HepG2 (cell line): ENCODE measurements at regions not wholly inside any gene's neighbourhood (a gene's known extent, or its start where the extent isn't known, plus 50 kb on each side); places are given as distances from the start of the nearest gene placed in this dataset.

Experiments used
- DR1 ChIP-seq: sonication (generic); formaldehyde crosslinking; IDR thresholded peaks from 2 replicates; pipeline ENCODE4 v1.8.0; 2021; ENCODE audit warnings: mild to moderate bottlenecking, missing genetic modification reagents, inconsistent platforms
- GTF3A ChIP-seq: sonication (generic); formaldehyde crosslinking; conservative IDR thresholded peaks from 2 replicates; pipeline ENCODE4 v1.4.0; 2020; ENCODE audit warnings: mild to moderate bottlenecking, missing genetic modification reagents
- NCOR1 ChIP-seq: fragments of 200-600 bp; sonication (generic); IDR thresholded peaks from 2 replicates; pipeline ENCODE4 v1.7.0; 2017; ENCODE audit warnings: antibody characterized with exemption, low read length, borderline replicate concordance
- TF ChIP-seq, protein P1 (sequence below): sonication (generic); formaldehyde crosslinking; IDR thresholded peaks from 2 replicates; pipeline ENCODE4 v1.4.0; 2020; ENCODE audit warnings: missing genetic modification reagents, borderline replicate concordance
- TF ChIP-seq, protein P2 (sequence below): sonication (generic); formaldehyde crosslinking; IDR thresholded peaks from 2 replicates; pipeline ENCODE4 v1.5.0; 2020; ENCODE audit warnings: mild to moderate bottlenecking, missing genetic modification reagents, moderate library complexity

DNA sequence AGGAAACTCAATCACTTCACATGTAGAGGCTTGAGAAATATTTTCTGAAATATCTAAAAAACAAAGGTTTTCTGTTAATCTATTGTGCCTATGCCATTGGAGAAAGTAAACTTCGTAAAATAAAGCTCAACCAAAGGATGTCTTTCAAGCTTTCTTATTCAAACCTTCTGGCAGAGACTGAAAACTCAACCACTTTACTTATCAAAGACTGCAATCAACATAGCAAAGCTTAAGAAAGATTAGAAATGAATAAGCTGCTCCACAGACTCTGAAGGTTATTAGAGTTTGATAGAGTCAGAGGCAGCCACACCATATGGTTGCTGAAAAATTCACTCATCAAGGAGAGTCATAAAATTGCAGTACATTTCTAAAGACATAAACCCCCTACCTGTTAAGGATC, 245.8 kb upstream of the MEOX2 start:
- TF ChIP-seq DR1, result no peak
- TF ChIP-seq, protein P1, sequence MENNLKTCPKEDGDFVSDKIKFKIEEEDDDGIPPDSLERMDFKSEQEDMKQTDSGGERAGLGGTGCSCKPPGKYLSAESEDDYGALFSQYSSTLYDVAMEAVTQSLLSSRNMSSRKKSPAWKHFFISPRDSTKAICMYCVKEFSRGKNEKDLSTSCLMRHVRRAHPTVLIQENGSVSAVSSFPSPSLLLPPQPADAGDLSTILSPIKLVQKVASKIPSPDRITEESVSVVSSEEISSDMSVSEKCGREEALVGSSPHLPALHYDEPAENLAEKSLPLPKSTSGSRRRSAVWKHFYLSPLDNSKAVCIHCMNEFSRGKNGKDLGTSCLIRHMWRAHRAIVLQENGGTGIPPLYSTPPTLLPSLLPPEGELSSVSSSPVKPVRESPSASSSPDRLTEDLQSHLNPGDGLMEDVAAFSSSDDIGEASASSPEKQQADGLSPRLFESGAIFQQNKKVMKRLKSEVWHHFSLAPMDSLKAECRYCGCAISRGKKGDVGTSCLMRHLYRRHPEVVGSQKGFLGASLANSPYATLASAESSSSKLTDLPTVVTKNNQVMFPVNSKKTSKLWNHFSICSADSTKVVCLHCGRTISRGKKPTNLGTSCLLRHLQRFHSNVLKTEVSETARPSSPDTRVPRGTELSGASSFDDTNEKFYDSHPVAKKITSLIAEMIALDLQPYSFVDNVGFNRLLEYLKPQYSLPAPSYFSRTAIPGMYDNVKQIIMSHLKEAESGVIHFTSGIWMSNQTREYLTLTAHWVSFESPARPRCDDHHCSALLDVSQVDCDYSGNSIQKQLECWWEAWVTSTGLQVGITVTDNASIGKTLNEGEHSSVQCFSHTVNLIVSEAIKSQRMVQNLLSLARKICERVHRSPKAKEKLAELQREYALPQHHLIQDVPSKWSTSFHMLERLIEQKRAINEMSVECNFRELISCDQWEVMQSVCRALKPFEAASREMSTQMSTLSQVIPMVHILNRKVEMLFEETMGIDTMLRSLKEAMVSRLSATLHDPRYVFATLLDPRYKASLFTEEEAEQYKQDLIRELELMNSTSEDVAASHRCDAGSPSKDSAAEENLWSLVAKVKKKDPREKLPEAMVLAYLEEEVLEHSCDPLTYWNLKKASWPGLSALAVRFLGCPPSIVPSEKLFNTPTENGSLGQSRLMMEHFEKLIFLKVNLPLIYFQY, result no peak
- TF ChIP-seq, protein P2, sequence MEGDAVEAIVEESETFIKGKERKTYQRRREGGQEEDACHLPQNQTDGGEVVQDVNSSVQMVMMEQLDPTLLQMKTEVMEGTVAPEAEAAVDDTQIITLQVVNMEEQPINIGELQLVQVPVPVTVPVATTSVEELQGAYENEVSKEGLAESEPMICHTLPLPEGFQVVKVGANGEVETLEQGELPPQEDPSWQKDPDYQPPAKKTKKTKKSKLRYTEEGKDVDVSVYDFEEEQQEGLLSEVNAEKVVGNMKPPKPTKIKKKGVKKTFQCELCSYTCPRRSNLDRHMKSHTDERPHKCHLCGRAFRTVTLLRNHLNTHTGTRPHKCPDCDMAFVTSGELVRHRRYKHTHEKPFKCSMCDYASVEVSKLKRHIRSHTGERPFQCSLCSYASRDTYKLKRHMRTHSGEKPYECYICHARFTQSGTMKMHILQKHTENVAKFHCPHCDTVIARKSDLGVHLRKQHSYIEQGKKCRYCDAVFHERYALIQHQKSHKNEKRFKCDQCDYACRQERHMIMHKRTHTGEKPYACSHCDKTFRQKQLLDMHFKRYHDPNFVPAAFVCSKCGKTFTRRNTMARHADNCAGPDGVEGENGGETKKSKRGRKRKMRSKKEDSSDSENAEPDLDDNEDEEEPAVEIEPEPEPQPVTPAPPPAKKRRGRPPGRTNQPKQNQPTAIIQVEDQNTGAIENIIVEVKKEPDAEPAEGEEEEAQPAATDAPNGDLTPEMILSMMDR (CRISPR knock-in tag), result no peak
- no peak for TF ChIP-seq NCOR1
- no peak for TF ChIP-seq GTF3A
